ENCODE measurements at regions not wholly inside any gene's neighbourhood (a gene's known extent, or its start where the extent isn't known, plus 50 kb on each side); places are given as distances from the start of the nearest gene placed in this dataset.
"Not testable (repeated sequence)": the region's sequence is repeated elsewhere in the genome, so short reads cannot be mapped to it uniquely, and the experiment has no call there.

GRCh38 chr5:15383021-15383420 is 117.0 kb upstream of the FBXL7 start:
- no peak for DNase-seq

DNA sequence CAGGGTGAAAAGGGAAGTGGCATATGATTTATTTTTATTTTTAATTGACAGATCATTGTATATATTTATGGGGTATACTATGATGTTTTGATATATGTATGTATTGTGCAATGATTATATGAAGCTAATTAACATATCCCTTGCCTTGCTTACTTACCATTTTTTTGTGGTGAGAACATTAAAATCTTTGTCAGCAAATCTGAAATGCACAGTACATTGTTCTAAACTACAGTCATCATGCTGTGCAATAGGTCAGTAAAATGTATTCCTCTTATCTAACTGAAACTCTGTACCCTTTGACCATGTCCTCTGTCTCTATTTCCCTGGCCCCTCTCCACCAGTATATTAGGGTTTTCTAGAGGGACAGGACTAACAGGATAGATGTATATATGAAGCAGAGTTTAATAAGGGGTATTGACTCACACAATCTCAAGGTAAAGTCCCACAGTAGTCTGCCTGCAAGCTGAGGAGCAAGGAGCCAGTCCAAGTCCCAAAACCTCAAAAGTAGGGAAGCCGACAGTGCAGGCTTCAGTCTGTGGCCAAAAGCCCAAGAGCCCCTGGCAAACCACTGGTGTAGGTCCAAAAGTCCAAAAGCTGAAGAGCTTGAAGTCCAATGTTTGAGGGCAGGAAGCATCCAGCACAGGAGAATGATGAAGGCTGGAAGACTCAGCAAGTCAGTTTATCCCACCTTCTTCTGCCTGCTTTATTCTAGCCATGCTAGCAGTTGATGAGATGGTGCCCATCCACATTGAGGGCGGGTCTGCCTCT is 122.2 kb upstream of the FBXL7 start:
- no peak for DNase-seq

DNA sequence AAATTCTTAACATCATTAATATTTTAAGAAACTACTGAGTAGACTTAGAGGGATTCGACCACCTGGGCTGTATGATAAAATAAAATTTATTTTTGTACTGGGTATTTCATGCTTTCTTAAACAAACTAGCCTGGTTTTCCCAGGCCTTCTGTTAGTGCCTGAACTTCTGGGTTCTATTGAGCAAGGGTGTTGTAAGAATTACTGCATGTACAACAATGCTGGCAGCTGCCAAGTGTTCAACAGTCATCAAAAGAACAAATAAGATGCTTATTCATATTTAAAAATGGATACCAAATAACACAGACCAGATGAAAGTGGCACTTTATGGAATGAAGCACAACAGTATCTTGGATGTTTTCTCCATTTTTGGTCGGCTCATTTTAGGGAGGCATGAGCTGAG is 123.2 kb upstream of the FBXL7 start:
- DNase-seq, result no peak

GRCh38 chr5:15376088-15376487 is 123.9 kb upstream of the FBXL7 start:
- no peak for DNase-seq

DNA sequence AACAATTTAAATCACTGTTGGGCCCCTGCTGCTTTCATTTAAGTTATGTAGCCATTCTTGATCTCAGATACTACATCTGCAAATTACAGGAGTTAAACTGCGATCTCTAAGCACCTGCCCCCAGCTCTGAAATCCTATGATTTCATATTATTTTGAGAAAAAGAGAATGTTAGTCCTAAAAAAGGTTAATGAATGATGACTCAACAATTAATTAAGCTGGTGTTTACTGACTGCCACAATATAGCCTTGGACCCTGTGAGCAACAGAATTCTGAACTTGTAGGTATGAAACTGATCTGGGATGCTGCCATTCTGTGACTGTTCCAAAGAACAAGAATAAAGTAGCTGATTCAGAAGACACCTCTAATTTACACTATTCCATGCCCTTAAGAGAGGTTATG is 124.4 kb upstream of the FBXL7 start:
- DNase-seq, result no peak

DNA sequence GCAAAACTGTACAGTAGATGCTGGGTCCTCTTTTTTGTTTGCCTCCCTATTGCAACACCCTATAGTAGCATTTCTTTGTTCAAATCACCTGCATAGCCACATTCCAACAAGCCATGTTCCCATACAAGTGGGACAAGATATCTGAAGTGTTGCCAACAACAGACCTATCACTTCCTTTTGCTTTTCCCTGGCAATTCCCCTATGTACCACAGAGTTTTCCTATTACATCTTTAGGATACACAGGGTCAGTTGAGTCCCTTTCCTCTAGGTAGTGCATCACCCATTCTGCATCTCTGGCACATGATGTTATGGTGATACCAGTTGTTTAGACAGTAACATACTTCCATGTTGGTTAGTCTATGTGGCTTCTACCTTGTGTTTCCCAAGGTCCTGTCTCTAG is 125.1 kb upstream of the FBXL7 start:
- no peak for DNase-seq

DNA sequence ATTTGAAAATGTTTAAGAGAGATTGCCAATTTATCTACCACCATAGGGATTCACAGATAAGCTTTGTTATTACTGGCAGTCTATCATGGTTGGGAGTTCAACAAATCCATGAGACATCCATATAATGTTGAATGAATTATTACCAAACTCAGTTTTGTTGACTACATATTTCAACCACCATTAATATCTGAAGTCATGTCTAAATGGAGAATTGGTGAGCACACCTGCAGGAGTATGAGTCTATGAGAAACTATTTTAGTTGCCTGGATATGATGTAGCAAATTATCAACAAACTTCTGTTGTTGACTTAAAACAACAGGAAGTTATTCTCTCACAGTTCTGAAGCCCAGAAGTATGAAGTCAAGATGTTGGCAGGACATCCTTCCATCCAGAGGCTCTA is 126.8 kb upstream of the FBXL7 start:
- no peak for DNase-seq

DNA sequence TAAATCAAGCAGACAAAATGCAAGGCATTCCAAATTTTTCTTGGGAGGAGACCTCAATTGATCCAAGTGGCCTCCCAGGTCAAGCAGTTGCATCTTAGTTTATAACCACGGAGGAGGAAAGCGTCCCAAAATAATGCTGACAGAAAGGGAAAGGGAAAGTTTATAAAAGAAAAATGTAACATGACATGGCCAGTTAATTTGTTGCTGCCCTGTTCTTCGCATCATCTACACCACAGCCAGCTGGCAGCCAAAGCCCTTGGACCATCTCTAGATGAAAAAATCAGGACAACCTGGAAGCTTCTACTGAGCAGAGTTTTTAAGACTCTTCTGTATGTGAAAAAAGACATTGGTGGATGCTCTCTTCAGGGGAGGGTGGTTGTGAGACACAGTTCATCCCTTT is 128.8 kb upstream of the FBXL7 start:
- DNase-seq, result no peak

- DNase-seq, result no peak
Measured at GRCh38 chr5:15368835-15369234, 131.1 kb upstream of the FBXL7 start.

DNA sequence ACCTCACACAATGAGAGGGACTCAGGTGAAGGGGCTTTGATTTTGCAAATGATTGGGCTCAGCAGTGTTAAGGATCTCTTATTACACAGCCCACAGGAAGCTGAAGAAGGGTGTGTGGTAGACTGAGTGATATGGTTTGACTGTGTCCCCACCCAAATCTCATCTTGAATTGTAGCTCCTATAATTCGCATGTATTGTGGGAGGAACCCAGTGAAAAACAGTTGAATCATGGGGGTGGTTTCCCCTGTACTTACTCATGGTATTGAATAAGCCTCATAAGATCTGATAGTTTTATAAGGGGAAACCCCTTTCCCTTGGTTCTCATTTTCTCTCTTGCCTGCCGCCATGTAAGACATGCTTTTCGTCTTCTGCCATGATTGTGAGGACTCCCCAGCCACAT is 132.5 kb upstream of the FBXL7 start:
- no peak for DNase-seq

DNA sequence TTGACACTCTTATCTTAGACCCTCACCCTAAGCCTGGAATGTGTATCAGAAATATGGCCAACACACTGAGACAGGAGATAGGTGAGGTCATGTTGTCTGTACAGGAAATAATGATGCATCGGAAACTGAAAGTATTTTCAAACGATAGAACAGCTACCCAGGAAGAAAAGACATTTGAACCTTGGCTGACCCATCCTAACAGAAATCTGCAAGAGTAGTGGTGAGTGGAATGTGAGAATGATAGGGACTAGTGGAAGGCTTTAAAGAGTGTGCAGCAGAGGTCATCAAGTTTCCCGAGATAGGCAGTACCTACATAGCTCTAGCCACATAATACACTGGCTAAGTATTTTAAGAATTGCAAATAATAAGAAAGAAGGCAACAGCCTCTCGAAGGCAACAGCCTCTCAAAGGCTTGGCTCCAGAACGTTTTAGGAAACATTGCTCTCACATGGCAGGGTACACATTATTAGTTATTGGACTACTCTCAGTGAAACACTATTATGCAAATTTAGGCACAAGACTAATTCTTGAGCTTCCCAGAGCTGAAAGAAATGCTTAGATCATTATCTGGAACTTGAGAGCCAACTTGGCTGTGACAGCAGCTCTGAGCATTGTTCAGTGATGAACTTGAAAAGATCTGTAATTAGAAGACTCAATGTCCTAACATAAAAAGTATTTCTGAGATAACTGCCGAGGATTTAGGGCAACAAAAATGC is 133.1 kb upstream of the FBXL7 start:
- no peak for DNase-seq

GRCh38 chr5:15365070-15365469 is 134.9 kb upstream of the FBXL7 start:
- DNase-seq, result no peak

GRCh38 chr5:15363601-15364000 is 136.4 kb upstream of the FBXL7 start:
- no peak for DNase-seq

DNA sequence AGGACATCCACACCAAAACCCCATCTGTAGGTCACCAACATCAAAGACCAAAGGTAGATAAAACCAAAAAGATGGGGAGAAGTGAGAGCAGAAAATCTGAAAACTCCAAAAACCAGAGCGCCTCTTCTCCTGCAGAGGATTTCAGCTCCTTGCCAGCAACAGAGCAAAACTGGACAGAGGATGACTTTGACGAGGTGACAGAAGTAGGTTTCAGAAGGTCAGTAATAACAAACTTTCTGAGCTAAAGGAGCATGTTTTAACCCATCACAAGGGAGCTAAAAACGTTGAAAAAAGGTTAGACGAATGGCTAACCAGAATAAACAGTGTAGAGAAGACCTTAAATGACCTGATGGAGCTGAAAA is 142.9 kb upstream of the FBXL7 start:
- not testable (repeated sequence) for DNase-seq

- DNase-seq, result not testable (repeated sequence)
Measured at GRCh38 chr5:15356308-15357091, 143.5 kb upstream of the FBXL7 start.

GRCh38 chr5:15354021-15354420 is 146.0 kb upstream of the FBXL7 start:
- no peak for DNase-seq

DNA sequence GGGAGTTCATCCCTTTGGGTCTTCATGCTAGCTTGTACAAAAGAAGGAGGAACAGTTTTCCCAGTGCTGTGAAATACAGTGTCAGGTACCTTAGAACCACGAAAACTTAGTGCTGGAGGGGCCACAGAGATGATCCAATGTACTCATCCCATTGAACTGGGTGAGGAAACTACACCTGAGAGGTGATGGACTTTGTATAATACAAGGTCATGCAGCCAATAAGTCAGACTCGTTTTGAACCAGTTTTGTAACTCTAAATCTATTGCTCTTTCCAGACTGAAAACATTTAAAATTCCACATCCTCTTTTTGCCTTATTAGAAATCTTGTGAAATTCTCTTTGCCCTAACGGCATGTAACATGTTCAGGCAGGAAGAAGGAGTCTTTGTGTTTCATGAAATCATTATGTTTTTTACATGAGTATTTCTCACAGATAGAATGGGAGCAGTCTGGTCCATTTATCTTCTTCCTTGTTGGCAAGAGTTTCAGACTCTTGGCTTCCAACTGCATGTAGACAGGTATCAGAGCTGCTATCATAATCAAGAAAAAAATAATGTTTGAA is 146.8 kb upstream of the FBXL7 start:
- no peak for DNase-seq

- no peak for DNase-seq
Measured at GRCh38 chr5:15350614-15351013, 149.4 kb upstream of the FBXL7 start.

- DNase-seq, result no peak
Measured at GRCh38 chr5:15346738-15347137, 153.2 kb upstream of the FBXL7 start.

DNA sequence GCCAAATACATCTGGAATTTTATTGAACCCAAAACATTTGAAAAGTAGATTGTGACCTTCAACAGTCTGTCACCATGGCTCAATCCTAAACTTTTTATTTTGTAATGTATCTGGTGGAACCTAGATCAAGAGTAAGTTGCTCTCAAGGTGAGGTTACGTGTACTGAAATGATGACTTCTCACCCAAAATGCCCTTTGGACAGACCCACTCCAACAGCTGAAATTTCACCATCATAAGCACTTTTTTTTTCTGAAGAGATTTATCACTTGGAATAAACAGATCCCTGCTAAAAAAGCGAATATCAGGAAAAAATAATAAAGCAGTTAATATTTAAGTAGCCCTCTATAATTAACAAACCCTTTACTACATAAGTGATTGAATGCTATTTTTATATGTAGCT is 155.0 kb upstream of the FBXL7 start:
- DNase-seq, result no peak

GRCh38 chr5:15338546-15338945 is 161.4 kb upstream of the FBXL7 start:
- no peak for DNase-seq

- DNase-seq, result no peak
Measured at GRCh38 chr5:15334551-15335266, 165.3 kb upstream of the FBXL7 start.

- no peak for DNase-seq
Measured at GRCh38 chr5:15333091-15333490, 166.9 kb upstream of the FBXL7 start.
